ENCODE measurements at regions not wholly inside any gene's neighbourhood (a gene's known extent, or its start where the extent isn't known, plus 50 kb on each side); places are given as distances from the start of the nearest gene placed in this dataset.
"Not testable (repeated sequence)": the region's sequence is repeated elsewhere in the genome, so short reads cannot be mapped to it uniquely, and the experiment has no call there.

DNA sequence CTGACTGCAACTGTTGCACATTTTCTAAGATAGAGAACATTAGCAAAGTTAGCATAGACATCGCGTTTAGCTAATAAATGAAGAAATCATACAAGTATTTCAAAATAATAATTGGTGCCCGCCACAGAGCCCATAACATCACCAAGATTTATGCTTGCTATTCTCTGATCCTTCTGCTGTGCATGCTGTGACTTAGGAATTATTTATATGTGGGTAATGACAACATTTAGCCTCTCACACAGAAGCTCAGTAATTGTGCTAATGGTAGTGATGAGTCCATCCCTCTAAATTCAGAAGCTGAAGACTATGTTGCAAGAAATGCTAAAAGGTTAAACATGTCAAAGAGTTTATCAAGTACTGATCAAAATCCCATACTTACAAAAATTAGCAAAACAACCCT lies 677.0 kb upstream of the PABPC5 start:
- TF ChIP-seq, protein P1, sequence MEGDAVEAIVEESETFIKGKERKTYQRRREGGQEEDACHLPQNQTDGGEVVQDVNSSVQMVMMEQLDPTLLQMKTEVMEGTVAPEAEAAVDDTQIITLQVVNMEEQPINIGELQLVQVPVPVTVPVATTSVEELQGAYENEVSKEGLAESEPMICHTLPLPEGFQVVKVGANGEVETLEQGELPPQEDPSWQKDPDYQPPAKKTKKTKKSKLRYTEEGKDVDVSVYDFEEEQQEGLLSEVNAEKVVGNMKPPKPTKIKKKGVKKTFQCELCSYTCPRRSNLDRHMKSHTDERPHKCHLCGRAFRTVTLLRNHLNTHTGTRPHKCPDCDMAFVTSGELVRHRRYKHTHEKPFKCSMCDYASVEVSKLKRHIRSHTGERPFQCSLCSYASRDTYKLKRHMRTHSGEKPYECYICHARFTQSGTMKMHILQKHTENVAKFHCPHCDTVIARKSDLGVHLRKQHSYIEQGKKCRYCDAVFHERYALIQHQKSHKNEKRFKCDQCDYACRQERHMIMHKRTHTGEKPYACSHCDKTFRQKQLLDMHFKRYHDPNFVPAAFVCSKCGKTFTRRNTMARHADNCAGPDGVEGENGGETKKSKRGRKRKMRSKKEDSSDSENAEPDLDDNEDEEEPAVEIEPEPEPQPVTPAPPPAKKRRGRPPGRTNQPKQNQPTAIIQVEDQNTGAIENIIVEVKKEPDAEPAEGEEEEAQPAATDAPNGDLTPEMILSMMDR (IDR thresholded peaks at IDR 0.05): not testable (repeated sequence)
- TF ChIP-seq EZH2 (IDR thresholded peaks at IDR 0.05; ENCODE audit: borderline replicate concordance, insufficient read depth, low read depth, low read length, poor library complexity, severe bottlenecking): not testable (repeated sequence)
